B cell (primary cell): ENCODE measurements at regions not wholly inside any gene's neighbourhood (a gene's known extent, or its start where the extent isn't known, plus 50 kb on each side); places are given as distances from the start of the nearest gene placed in this dataset.

Experiments
- ATAC-seq: fragments of 200-7000 bp; cut with Tn5 transposase; one replicate; pipeline ENCODE4 v1.10.0; 2021; ENCODE audit warnings: low read depth, mild to moderate bottlenecking, moderate number of reproducible peaks, moderate library complexity
- CTCF ChIA-PET: fragments of 350-600 bp; sonication (Branson Sonifier 250); formaldehyde crosslinking; loops from one replicate; lab custom pipeline; 2021; ENCODE audit warnings: antibody characterized with exemption, inconsistent platforms; lab: Charles Lee
- POLR2A ChIA-PET: fragments of 350-600 bp; sonication (Branson Sonifier 250); formaldehyde crosslinking; loops from one replicate; lab custom pipeline; 2021; ENCODE audit warnings: antibody characterized with exemption; lab: Charles Lee
- DNase-seq: peaks from one replicate; pipeline ENCODE4 v3.0.0; 2013
- H2AFZ ChIP-seq: 2 replicates; pipeline ENCODE4 v1.6.1; 2012; ENCODE audit warnings: mild to moderate bottlenecking, low read depth, low read length; ENCODE audit not compliant: insufficient read depth, poor library complexity, severe bottlenecking
- H3K27ac ChIP-seq, 2 donors: 1 replicate in 1 of 2; 2 replicates in 1 of 2; pipeline ENCODE4 v1.5.1; 2012 to 2013; ENCODE audit warnings: low read length in 2 of 2, mild to moderate bottlenecking in 2 of 2, moderate library complexity in 1 of 2
- H3K27me3 ChIP-seq, 4 experiments: fragments of 200-600 bp in 1 of 4; sonication (generic) in 1 of 4; replicated peaks in 1 of 4; 1 replicate in 2 of 4; 2 replicates in 2 of 4; pipeline versions ENCODE4 v1.6.1 to v1.7.0; 2013 to 2016; ENCODE audit warnings: low read length in 3 of 4, mild to moderate bottlenecking in 2 of 4, mixed read lengths in 1 of 4, moderate library complexity in 1 of 4; ENCODE audit not compliant: insufficient read depth in 4 of 4, control insufficient read depth in 3 of 4; ENCODE audit errors: control extremely low read depth in 1 of 4
- H3K36me3 ChIP-seq, 2 experiments: replicated peaks in 1 of 2; 1 replicate in 1 of 2; 2 replicates in 1 of 2; pipeline versions ENCODE4 v1.6.1 to v1.7.1; 2013; ENCODE audit warnings: low read length in 1 of 2; ENCODE audit not compliant: insufficient read depth in 2 of 2, control insufficient read depth in 1 of 2; ENCODE audit errors: control extremely low read depth in 1 of 2, extremely low read depth in 1 of 2
- H3K4me1 ChIP-seq, 2 donors: fragments of 200-600 bp in 1 of 2; sonication (generic) in 1 of 2; 1 replicate in 1 of 2; 2 replicates in 1 of 2; pipeline versions ENCODE4 v1.5.1 to v1.6.1; 2013 to 2017; ENCODE audit warnings: low read length in 2 of 2; ENCODE audit not compliant: control insufficient read depth in 2 of 2, insufficient read depth in 2 of 2
- H3K4me2 ChIP-seq: replicated peaks from 2 replicates; pipeline ENCODE3; 2012; ENCODE audit warnings: mild to moderate bottlenecking, low read depth, low read length; ENCODE audit not compliant: poor library complexity, severe bottlenecking
- H3K4me3 ChIP-seq, 5 experiments: fragments of 200-600 bp in 1 of 5; sonication (generic) in 1 of 5; 1 replicate in 3 of 5; 2 replicates in 2 of 5; pipeline versions ENCODE4 v1.5.1 to v1.7.0; 2011 to 2016; ENCODE audit warnings: low read length in 4 of 5, mild to moderate bottlenecking in 4 of 5, low read depth in 2 of 5, control low read depth in 1 of 5, moderate library complexity in 1 of 5; ENCODE audit not compliant: insufficient read depth in 1 of 5; ENCODE audit errors: control extremely low read depth in 1 of 5, extremely low read depth in 1 of 5
- H3K79me2 ChIP-seq: fragments of 200-600 bp; sonication (generic); one replicate; pipeline ENCODE4 v1.6.0; 2016; ENCODE audit warnings: low read length; ENCODE audit not compliant: control insufficient read depth, insufficient read depth
- H3K9ac ChIP-seq: fragments of 200-600 bp; sonication (generic); 2 replicates; pipeline ENCODE4 v1.6.1; 2017; ENCODE audit warnings: mild to moderate bottlenecking, low read length, moderate library complexity
- H3K9me3 ChIP-seq, 3 donors: one replicate each; pipeline versions ENCODE4 v1.6.1 to v1.7.1; 2013; ENCODE audit warnings: low read length in 2 of 3; ENCODE audit not compliant: control insufficient read depth in 2 of 3, insufficient read depth in 1 of 3; ENCODE audit errors: control extremely low read depth in 1 of 3
- H4K20me1 ChIP-seq: 2 replicates; pipeline ENCODE4 v1.6.0; 2012; ENCODE audit warnings: mild to moderate bottlenecking, low read length; ENCODE audit not compliant: insufficient read depth, control insufficient read depth, poor library complexity, severe bottlenecking
- H3K27ac Mint-ChIP-seq: one replicate; pipeline ENCODE4 v1.8.0; 2021; ENCODE audit warnings: mixed read lengths
- H3K27me3 Mint-ChIP-seq: one replicate; pipeline ENCODE4 v1.8.0; 2021; ENCODE audit warnings: mixed read lengths
- H3K4me1 Mint-ChIP-seq: one replicate; pipeline ENCODE4 v1.8.0; 2021; ENCODE audit warnings: mixed read lengths
- H3K4me3 Mint-ChIP-seq: one replicate; pipeline ENCODE4 v1.8.0; 2021; ENCODE audit warnings: mixed read lengths
- H3K9me3 Mint-ChIP-seq: one replicate; pipeline ENCODE4 v1.8.0; 2022; ENCODE audit warnings: mixed read lengths; ENCODE audit not compliant: insufficient read depth
- CTCF ChIP-seq: fragments of 200-600 bp; IDR thresholded peaks from one replicate; pipeline ENCODE4 v1.8.0; 2022; ENCODE audit warnings: antibody characterized with exemption, mild to moderate bottlenecking
- EZH2 ChIP-seq: IDR thresholded peaks from 2 replicates; pipeline ENCODE4 v1.6.1; 2012; ENCODE audit warnings: borderline replicate concordance, low read depth, mild to moderate bottlenecking, moderate library complexity, low read length; ENCODE audit not compliant: insufficient read depth, poor library complexity, severe bottlenecking
- WGBS: methylation state at CpG from one replicate; pipeline ENCODE4 v1.1.5; 2013; ENCODE audit warnings: missing lambda C conversion rate; ENCODE audit not compliant: insufficient coverage; 5-methylcytosine and 5-hydroxymethylcytosine counted together
- intact Hi-C: fragments of 100-400 bp; cut with micrococcal nuclease; formaldehyde crosslinking; loops from one replicate; pipeline ENCODE4 v1.10.0; 2022

- Histone ChIP-seq H3K9me3 (peaks cover 0 to 6% (median 0%) of the 10 kb centered on the region in 3 donors), H3K9ac (no peak overlapping the region), H3K36me3 (no peaks in the 10 kb centered on the region), H3K27me3 (no peaks in the 10 kb centered on the region), H3K4me1 (no peaks in the 10 kb centered on the region), H3K79me2 (no peaks in the 10 kb centered on the region), H3K4me2 (no peak overlapping the region), H4K20me1 (no peaks in the 10 kb centered on the region), H3K4me3 (no peak overlapping the region), H3K27ac (no peak overlapping the region), H2AFZ (no peak overlapping the region)
- ChIA-PET CTCF (no interaction called here), POLR2A (no interaction called here)
- no peak overlapping the region for H3K27ac Mint-ChIP-seq
- WGBS: 100% methylated on average over 1 of the region's 2 CpGs
- H3K9me3 Mint-ChIP-seq: no peaks in the 10 kb centered on the region
- no peak for ATAC-seq
- H3K27me3 Mint-ChIP-seq: peaks cover 15% of the 10 kb centered on the region
- no peak overlapping the region for H3K4me3 Mint-ChIP-seq
- TF ChIP-seq CTCF (no peak), EZH2 (no peak)
- no peak for DNase-seq
- H3K4me1 Mint-ChIP-seq: peaks cover 2% of the 10 kb centered on the region
- intact Hi-C loops: no loop called here
Measured at GRCh38 chr5:112483704-112484103, 64.6 kb upstream of the EPB41L4A start.

- TF ChIP-seq EZH2: no peak
- TF ChIP-seq CTCF: no peak
- ChIA-PET CTCF (no interaction called here), POLR2A (no interaction called here)
- H3K4me2 ChIP-seq: no peak overlapping the region
- Mint-ChIP-seq H3K4me1 (peaks cover 2% of the 10 kb centered on the region), H3K27ac (no peak overlapping the region), H3K4me3 (no peak overlapping the region), H3K9me3 (no peaks in the 10 kb centered on the region), H3K27me3 (peaks cover 9% of the 10 kb centered on the region)
- intact Hi-C loops: no loop called here
- no peak overlapping the region for H3K27ac ChIP-seq
- H4K20me1 ChIP-seq: no peaks in the 10 kb centered on the region
- peaks cover 0 to 6% (median 0%) of the 10 kb centered on the region in 3 donors for H3K9me3 ChIP-seq
- ATAC-seq: no peak
- WGBS: no CpG with 5 or more reads among the region's 2 CpGs
- no peaks in the 10 kb centered on the region for H3K27me3 ChIP-seq
- H3K36me3 ChIP-seq: no peaks in the 10 kb centered on the region
- no peak overlapping the region for H3K9ac ChIP-seq
- H2AFZ ChIP-seq: no peak overlapping the region
- no peaks in the 10 kb centered on the region for H3K4me1 ChIP-seq
- H3K79me2 ChIP-seq: no peaks in the 10 kb centered on the region
- no peak overlapping the region for H3K4me3 ChIP-seq
- no peak for DNase-seq
Measured at GRCh38 chr5:112485934-112486355, 66.9 kb upstream of the EPB41L4A start.
